GM23338 (cell line): ENCODE measurements at regions not wholly inside any gene's neighbourhood (a gene's known extent, or its start where the extent isn't known, plus 50 kb on each side); places are given as distances from the start of the nearest gene placed in this dataset.

Source experiments
- ATAC-seq: fragments of 200-7000 bp; cut with Tn5 transposase; 3 replicates; pipeline ENCODE4 v1.9.1; 2020
- DNase-seq: peaks from one replicate; pipeline ENCODE4 v3.0.0-alpha.2; 2015; ENCODE audit warnings: low spot score
- H2AFZ ChIP-seq: fragments of 200-600 bp; sonication (generic); 2 replicates; pipeline ENCODE4 v1.8.0; 2016; ENCODE audit warnings: antibody characterized with exemption, mild to moderate bottlenecking, moderate library complexity
- H3F3A ChIP-seq: fragments of 200-600 bp; sonication (generic); replicated peaks from 2 replicates; pipeline ENCODE4 v1.8.0; 2017; ENCODE audit warnings: antibody characterized with exemption, mixed run types, low read depth
- H3K27ac ChIP-seq: fragments of 200-600 bp; sonication (generic); 2 replicates; pipeline ENCODE4 v1.6.1; 2016; ENCODE audit warnings: low read depth
- H3K27me3 ChIP-seq: fragments of 200-600 bp; sonication (generic); 2 replicates; pipeline ENCODE4 v1.8.0; 2016; ENCODE audit warnings: mild to moderate bottlenecking, mixed run types, moderate library complexity; ENCODE audit not compliant: insufficient read depth
- H3K36me3 ChIP-seq: fragments of 200-600 bp; sonication (generic); 2 replicates; pipeline ENCODE4 v1.8.0; 2016; ENCODE audit warnings: mild to moderate bottlenecking; ENCODE audit not compliant: insufficient read depth
- H3K4me1 ChIP-seq: fragments of 200-600 bp; sonication (generic); 2 replicates; pipeline ENCODE4 v1.8.0; 2016; ENCODE audit warnings: mild to moderate bottlenecking, moderate library complexity; ENCODE audit not compliant: insufficient read depth
- H3K4me2 ChIP-seq: fragments of 200-600 bp; sonication (generic); 2 replicates; pipeline ENCODE4 v1.7.1; 2017; ENCODE audit warnings: mixed run types
- H3K4me3 ChIP-seq: fragments of 200-600 bp; sonication (generic); 2 replicates; pipeline ENCODE4 v1.6.1; 2016; ENCODE audit warnings: mixed run types
- H3K79me2 ChIP-seq: fragments of 200-600 bp; sonication (generic); replicated peaks from 2 replicates; pipeline ENCODE4 v1.8.0; 2017; ENCODE audit warnings: mild to moderate bottlenecking; ENCODE audit not compliant: insufficient read depth
- H3K9me2 ChIP-seq: fragments of 200-600 bp; sonication (generic); 2 replicates; pipeline ENCODE4 v1.8.0; 2017; ENCODE audit not compliant: insufficient read depth
- H4K20me1 ChIP-seq: fragments of 200-600 bp; sonication (generic); replicated peaks from 2 replicates; pipeline ENCODE4 v1.8.0; 2017; ENCODE audit warnings: mild to moderate bottlenecking; ENCODE audit not compliant: insufficient read depth
- H3K27ac Mint-ChIP-seq: 2 replicates; pipeline ENCODE4 v1.8.0; 2020; ENCODE audit warnings: inconsistent platforms, mild to moderate bottlenecking, moderate library complexity, mixed read lengths
- H3K27me3 Mint-ChIP-seq: 3 replicates; pipeline ENCODE4 v1.8.0; 2022; ENCODE audit warnings: low read depth, mild to moderate bottlenecking, moderate library complexity, mixed read lengths, inconsistent platforms; ENCODE audit not compliant: insufficient read depth, poor library complexity
- H3K36me3 Mint-ChIP-seq: 3 replicates; pipeline ENCODE4 v1.8.0; 2021; ENCODE audit warnings: low read depth, mild to moderate bottlenecking, inconsistent platforms, moderate library complexity, mixed read lengths
- H3K4me1 Mint-ChIP-seq: 3 replicates; pipeline ENCODE4 v1.8.0; 2020; ENCODE audit warnings: mild to moderate bottlenecking, inconsistent platforms, mixed read lengths
- H3K4me3 Mint-ChIP-seq: 3 replicates; pipeline ENCODE4 v1.8.0; 2021; ENCODE audit warnings: moderate library complexity, mild to moderate bottlenecking, inconsistent platforms, mixed read lengths
- H3K9me3 Mint-ChIP-seq: 3 replicates; pipeline ENCODE4 v1.8.0; 2020; ENCODE audit warnings: moderate library complexity, mild to moderate bottlenecking, inconsistent platforms, mixed read lengths
- CREB1 ChIP-seq: fragments of 250-450 bp; sonication (Bioruptor Pico); IDR thresholded peaks from 2 replicates; pipeline ENCODE4 v1.5.0; 2020; ENCODE audit warnings: low read depth, mild to moderate bottlenecking, moderate library complexity
- JUNB ChIP-seq: IDR thresholded peaks from one replicate; pipeline ENCODE4 v1.6.1; 2016; ENCODE audit warnings: antibody characterized with exemption; ENCODE audit not compliant: unreplicated experiment
- NANOG ChIP-seq: IDR thresholded peaks from 2 replicates; pipeline ENCODE4 v1.6.1; 2016; ENCODE audit warnings: antibody characterized with exemption, borderline replicate concordance
- POLR2AphosphoS5 ChIP-seq: IDR thresholded peaks from 2 replicates; pipeline ENCODE4 v1.6.1; 2016; ENCODE audit warnings: antibody characterized with exemption, low read depth
- STAT1 ChIP-seq: IDR thresholded peaks from one replicate; pipeline ENCODE4 v1.6.1; 2016; ENCODE audit warnings: antibody characterized with exemption; ENCODE audit not compliant: unreplicated experiment
- ZNF114 ChIP-seq: fragments of 250-450 bp; sonication (Bioruptor Pico); IDR thresholded peaks from 2 replicates; pipeline ENCODE4 v1.5.0; 2020; ENCODE audit warnings: mild to moderate bottlenecking, moderate library complexity
- ZNF331 ChIP-seq: fragments of 250-450 bp; sonication (Bioruptor Pico); IDR thresholded peaks from 2 replicates; pipeline ENCODE4 v1.5.0; 2020; ENCODE audit warnings: low read depth, mild to moderate bottlenecking, moderate library complexity
- TF ChIP-seq, protein P1 (sequence below): fragments of 250-450 bp; sonication (Bioruptor Pico); IDR thresholded peaks from 2 replicates; pipeline ENCODE4 v1.5.0; 2020; ENCODE audit warnings: mild to moderate bottlenecking, moderate library complexity
- TF ChIP-seq, protein P2 (sequence below): IDR thresholded peaks from one replicate; pipeline ENCODE4 v1.6.1; 2018; ENCODE audit warnings: antibody characterized with exemption; ENCODE audit not compliant: unreplicated experiment
- TF ChIP-seq, protein P3 (sequence below), 2 experiments: fragments of 200-600 bp in 1 of 2; sonication (generic) in 1 of 2; conservative IDR thresholded peaks; 2 replicates each; pipeline versions ENCODE4 v1.5.1 to v1.6.1; 2016 to 2017; ENCODE audit warnings: antibody characterized with exemption in 2 of 2, low read depth in 2 of 2, mild to moderate bottlenecking in 2 of 2, moderate library complexity in 1 of 2
- TF ChIP-seq, protein P4 (sequence below): IDR thresholded peaks from 2 replicates; pipeline ENCODE4 v1.6.1; 2016; ENCODE audit warnings: antibody characterized with exemption

DNA sequence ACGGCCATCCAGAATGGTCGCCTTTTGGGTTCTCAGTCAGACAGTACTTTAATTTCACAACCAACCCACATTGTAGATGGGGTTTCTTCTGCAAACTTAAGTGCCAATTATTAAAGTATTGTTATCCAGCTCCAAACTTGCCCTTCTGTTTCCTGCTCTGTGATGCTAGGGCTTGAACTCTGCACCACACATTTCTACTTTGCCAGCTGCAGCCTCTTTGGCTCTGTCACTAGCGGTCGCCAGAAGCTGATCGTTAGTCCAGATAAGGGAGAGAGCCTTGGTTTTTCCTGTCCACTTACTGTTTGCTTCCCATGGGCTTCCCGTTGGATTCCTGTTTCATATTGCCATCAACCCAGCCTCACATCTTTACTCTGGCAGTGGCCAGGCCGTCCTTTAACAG, 196.6 kb downstream of the ASB9 start (continued):
- TF ChIP-seq, protein P1, sequence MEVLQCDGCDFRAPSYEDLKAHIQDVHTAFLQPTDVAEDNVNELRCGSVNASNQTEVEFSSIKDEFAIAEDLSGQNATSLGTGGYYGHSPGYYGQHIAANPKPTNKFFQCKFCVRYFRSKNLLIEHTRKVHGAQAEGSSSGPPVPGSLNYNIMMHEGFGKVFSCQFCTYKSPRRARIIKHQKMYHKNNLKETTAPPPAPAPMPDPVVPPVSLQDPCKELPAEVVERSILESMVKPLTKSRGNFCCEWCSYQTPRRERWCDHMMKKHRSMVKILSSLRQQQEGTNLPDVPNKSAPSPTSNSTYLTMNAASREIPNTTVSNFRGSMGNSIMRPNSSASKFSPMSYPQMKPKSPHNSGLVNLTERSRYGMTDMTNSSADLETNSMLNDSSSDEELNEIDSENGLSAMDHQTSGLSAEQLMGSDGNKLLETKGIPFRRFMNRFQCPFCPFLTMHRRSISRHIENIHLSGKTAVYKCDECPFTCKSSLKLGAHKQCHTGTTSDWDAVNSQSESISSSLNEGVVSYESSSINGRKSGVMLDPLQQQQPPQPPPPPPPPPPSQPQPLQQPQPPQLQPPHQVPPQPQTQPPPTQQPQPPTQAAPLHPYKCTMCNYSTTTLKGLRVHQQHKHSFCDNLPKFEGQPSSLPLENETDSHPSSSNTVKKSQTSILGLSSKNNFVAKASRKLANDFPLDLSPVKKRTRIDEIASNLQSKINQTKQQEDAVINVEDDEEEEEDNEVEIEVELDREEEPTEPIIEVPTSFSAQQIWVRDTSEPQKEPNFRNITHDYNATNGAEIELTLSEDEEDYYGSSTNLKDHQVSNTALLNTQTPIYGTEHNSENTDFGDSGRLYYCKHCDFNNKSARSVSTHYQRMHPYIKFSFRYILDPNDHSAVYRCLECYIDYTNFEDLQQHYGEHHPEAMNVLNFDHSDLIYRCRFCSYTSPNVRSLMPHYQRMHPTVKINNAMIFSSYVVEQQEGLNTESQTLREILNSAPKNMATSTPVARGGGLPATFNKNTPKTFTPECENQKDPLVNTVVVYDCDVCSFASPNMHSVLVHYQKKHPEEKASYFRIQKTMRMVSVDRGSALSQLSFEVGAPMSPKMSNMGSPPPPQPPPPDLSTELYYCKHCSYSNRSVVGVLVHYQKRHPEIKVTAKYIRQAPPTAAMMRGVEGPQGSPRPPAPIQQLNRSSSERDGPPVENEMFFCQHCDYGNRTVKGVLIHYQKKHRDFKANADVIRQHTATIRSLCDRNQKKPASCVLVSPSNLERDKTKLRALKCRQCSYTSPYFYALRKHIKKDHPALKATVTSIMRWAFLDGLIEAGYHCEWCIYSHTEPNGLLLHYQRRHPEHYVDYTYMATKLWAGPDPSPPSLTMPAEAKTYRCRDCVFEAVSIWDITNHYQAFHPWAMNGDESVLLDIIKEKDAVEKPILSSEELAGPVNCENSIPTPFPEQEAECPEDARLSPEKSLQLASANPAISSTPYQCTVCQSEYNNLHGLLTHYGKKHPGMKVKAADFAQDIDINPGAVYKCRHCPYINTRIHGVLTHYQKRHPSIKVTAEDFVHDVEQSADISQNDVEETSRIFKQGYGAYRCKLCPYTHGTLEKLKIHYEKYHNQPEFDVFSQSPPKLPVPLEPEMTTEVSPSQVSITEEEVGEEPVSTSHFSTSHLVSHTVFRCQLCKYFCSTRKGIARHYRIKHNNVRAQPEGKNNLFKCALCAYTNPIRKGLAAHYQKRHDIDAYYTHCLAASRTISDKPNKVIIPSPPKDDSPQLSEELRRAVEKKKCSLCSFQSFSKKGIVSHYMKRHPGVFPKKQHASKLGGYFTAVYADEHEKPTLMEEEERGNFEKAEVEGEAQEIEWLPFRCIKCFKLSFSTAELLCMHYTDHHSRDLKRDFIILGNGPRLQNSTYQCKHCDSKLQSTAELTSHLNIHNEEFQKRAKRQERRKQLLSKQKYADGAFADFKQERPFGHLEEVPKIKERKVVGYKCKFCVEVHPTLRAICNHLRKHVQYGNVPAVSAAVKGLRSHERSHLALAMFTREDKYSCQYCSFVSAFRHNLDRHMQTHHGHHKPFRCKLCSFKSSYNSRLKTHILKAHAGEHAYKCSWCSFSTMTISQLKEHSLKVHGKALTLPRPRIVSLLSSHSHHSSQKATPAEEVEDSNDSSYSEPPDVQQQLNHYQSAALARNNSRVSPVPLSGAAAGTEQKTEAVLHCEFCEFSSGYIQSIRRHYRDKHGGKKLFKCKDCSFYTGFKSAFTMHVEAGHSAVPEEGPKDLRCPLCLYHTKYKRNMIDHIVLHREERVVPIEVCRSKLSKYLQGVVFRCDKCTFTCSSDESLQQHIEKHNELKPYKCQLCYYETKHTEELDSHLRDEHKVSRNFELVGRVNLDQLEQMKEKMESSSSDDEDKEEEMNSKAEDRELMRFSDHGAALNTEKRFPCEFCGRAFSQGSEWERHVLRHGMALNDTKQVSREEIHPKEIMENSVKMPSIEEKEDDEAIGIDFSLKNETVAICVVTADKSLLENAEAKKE (CRISPR knock-in tag), result no peak

DNA sequence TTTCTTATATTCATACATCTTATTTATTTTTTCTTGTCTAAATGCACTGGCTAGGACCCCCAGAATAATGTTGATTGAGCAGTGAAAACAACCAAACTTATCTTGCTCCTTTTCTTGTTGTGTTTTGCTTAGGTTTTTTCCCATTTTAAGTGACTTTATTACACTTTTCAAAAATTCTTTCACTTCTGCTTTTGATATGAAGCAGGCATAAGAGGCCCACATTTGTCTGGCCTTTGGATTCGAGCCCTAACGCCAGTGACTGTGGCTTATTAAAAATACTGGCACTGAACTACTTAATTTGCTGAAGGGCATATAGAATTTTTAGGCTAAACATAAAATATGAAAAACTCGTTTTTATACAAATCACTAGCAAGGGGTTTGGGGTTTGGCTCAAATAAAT, 197.0 kb downstream of the ASB9 start:
- Histone ChIP-seq H3K9me2 (no peaks in the 10 kb centered on the region), H3K36me3 (no peaks in the 10 kb centered on the region), H3K4me3 (no peak overlapping the region), H2AFZ (no peak overlapping the region), H3K27ac (no peak overlapping the region), H3F3A (no peaks in the 10 kb centered on the region), H3K4me1 (no peaks in the 10 kb centered on the region), H3K4me2 (no peak overlapping the region), H4K20me1 (no peaks in the 10 kb centered on the region), H3K27me3 (no peaks in the 10 kb centered on the region), H3K79me2 (no peaks in the 10 kb centered on the region)
- no peak for ATAC-seq
- no peaks in the 10 kb centered on the region for H3K36me3 Mint-ChIP-seq
- DNase-seq, result no peak
- no peaks in the 10 kb centered on the region for H3K27me3 Mint-ChIP-seq
- no peak overlapping the region for H3K27ac Mint-ChIP-seq
- H3K4me3 Mint-ChIP-seq, result no peak overlapping the region
- no peaks in the 10 kb centered on the region for H3K4me1 Mint-ChIP-seq
- H3K9me3 Mint-ChIP-seq, result no peaks in the 10 kb centered on the region
- TF ChIP-seq ZNF114 (CRISPR knock-in tag), result no peak
- TF ChIP-seq CREB1 (CRISPR knock-in tag), result no peak
- TF ChIP-seq, protein P2, sequence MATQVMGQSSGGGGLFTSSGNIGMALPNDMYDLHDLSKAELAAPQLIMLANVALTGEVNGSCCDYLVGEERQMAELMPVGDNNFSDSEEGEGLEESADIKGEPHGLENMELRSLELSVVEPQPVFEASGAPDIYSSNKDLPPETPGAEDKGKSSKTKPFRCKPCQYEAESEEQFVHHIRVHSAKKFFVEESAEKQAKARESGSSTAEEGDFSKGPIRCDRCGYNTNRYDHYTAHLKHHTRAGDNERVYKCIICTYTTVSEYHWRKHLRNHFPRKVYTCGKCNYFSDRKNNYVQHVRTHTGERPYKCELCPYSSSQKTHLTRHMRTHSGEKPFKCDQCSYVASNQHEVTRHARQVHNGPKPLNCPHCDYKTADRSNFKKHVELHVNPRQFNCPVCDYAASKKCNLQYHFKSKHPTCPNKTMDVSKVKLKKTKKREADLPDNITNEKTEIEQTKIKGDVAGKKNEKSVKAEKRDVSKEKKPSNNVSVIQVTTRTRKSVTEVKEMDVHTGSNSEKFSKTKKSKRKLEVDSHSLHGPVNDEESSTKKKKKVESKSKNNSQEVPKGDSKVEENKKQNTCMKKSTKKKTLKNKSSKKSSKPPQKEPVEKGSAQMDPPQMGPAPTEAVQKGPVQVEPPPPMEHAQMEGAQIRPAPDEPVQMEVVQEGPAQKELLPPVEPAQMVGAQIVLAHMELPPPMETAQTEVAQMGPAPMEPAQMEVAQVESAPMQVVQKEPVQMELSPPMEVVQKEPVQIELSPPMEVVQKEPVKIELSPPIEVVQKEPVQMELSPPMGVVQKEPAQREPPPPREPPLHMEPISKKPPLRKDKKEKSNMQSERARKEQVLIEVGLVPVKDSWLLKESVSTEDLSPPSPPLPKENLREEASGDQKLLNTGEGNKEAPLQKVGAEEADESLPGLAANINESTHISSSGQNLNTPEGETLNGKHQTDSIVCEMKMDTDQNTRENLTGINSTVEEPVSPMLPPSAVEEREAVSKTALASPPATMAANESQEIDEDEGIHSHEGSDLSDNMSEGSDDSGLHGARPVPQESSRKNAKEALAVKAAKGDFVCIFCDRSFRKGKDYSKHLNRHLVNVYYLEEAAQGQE, result no peak
- TF ChIP-seq NANOG, result no peak
- TF ChIP-seq, protein P3, sequence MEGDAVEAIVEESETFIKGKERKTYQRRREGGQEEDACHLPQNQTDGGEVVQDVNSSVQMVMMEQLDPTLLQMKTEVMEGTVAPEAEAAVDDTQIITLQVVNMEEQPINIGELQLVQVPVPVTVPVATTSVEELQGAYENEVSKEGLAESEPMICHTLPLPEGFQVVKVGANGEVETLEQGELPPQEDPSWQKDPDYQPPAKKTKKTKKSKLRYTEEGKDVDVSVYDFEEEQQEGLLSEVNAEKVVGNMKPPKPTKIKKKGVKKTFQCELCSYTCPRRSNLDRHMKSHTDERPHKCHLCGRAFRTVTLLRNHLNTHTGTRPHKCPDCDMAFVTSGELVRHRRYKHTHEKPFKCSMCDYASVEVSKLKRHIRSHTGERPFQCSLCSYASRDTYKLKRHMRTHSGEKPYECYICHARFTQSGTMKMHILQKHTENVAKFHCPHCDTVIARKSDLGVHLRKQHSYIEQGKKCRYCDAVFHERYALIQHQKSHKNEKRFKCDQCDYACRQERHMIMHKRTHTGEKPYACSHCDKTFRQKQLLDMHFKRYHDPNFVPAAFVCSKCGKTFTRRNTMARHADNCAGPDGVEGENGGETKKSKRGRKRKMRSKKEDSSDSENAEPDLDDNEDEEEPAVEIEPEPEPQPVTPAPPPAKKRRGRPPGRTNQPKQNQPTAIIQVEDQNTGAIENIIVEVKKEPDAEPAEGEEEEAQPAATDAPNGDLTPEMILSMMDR (conservative IDR thresholded peaks at IDR 0.05; ENCODE audit: low read depth in 2 of 2), result no peak
- TF ChIP-seq STAT1, result no peak
- TF ChIP-seq, protein P4, sequence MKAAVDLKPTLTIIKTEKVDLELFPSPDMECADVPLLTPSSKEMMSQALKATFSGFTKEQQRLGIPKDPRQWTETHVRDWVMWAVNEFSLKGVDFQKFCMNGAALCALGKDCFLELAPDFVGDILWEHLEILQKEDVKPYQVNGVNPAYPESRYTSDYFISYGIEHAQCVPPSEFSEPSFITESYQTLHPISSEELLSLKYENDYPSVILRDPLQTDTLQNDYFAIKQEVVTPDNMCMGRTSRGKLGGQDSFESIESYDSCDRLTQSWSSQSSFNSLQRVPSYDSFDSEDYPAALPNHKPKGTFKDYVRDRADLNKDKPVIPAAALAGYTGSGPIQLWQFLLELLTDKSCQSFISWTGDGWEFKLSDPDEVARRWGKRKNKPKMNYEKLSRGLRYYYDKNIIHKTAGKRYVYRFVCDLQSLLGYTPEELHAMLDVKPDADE, result no peak
- no peak for TF ChIP-seq ZNF331 (CRISPR knock-in tag)
- no peak for TF ChIP-seq JUNB
- no peak for TF ChIP-seq POLR2AphosphoS5
